Epithelial cell of prostate (primary cell): ENCODE measurements at regions not wholly inside any gene's neighbourhood (a gene's known extent, or its start where the extent isn't known, plus 50 kb on each side); places are given as distances from the start of the nearest gene placed in this dataset.
"Not testable (repeated sequence)": the region's sequence is repeated elsewhere in the genome, so short reads cannot be mapped to it uniquely, and the experiment has no call there.

Experiments
- DNase-seq: peaks from one replicate; pipeline ENCODE4 v3.0.0-alpha.2; 2011; ENCODE audit warnings: low read depth, low spot score
- H3K27ac ChIP-seq: fragments of 450-650 bp; 2 replicates; pipeline ENCODE4 v1.5.1; 2017; ENCODE audit warnings: mild to moderate bottlenecking

DNA sequence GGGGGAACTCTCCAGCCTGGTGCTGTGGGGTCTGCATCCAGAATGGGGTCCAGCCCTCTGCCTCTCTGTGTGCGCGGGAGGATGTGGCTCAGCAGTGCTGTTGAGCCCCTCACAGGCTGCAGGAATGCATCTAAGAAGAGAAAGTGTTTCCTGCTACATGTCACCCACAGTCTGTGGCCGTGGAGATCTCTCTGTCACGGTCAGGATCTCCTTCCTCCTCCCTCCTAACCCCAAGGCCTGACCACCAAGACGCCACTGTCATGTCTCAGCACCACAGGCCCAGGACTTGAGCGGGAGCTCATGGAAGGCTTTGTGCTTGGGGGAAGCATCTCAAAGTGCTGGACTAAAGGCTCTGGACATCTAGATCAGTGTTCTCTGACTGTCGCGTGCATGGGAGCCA is 90.1 kb downstream of the SREK1 start:
- H3K27ac ChIP-seq = no peak overlapping the region
- no peak for DNase-seq

DNA sequence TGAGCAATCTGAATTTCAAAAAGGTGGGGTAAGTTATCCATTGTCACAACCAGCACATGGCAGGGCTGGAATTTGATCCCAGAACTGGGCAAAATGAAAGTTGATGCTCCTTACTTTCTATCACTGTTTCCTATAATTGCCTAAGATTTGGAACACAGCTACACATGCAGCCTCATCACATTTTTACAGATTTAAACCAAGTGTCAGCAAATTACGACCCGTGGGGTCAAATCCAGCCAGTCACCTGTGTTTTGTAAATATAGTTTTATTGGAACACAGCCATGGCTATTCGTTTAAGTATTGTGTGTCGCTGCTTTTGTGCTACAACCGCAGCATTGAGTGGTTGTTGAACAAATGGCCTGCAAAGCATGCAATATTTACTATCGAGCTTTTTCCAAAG is 94.3 kb downstream of the SREK1 start:
- DNase-seq = no peak
- H3K27ac ChIP-seq = no peak overlapping the region

DNA sequence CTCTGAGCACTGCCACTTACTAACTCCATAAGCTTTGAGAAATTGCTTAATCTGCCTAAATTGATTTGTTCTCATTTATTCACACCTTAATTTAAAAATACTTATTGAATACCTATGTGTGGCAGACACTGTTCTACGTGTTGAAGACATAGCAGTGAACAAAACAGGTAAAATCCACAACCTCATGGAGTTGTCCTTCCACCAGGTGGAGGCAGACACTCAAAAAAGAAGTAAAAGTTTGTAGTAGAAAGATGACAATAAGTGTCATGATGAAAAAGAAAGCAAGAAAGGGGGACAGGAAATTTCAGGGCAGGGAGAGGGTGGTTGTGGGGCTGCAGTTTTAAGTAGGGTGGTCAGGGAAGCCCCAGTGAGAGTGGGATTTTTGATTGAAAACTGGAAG is 94.9 kb downstream of the SREK1 start:
- DNase-seq = no peak

DNA sequence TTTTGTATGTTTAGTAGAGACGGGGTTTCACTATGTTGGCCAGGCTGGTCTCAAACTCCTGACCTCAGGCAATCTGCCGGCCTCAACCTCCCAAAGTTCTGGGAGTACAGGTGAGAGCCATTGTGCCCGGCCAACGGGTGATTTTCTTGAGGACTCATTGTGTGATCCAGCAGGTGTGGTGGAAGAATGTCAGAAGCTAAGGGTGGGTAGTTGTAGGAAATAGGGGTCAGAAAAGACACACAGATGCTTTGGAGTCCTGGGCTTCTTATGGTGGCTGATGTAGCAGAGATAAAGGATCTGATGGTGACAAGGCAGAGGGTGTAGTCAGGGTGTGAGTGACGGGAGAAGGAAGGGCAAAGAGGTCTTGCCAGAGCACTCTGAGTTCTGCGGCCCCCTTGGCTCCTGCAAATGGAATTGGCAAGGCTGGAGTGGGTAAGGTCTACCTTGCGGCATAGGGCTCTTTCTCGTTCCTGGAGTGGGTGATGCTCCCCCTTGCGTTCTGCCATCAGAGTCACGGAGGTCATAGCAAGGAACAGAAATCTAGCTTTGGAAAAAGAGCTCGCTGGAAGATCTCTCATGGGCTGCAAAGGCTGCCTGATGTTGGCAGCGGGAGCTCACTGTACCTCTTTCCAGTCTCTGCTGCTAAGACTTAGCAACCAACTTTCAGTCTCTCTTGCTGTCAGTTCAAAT is 97.2 kb downstream of the SREK1 start:
- H3K27ac ChIP-seq = no peak overlapping the region
- no peak for DNase-seq

More for the DNA sequence above, 94.9 kb downstream of the SREK1 start:
- no peak overlapping the region for H3K27ac ChIP-seq

DNA sequence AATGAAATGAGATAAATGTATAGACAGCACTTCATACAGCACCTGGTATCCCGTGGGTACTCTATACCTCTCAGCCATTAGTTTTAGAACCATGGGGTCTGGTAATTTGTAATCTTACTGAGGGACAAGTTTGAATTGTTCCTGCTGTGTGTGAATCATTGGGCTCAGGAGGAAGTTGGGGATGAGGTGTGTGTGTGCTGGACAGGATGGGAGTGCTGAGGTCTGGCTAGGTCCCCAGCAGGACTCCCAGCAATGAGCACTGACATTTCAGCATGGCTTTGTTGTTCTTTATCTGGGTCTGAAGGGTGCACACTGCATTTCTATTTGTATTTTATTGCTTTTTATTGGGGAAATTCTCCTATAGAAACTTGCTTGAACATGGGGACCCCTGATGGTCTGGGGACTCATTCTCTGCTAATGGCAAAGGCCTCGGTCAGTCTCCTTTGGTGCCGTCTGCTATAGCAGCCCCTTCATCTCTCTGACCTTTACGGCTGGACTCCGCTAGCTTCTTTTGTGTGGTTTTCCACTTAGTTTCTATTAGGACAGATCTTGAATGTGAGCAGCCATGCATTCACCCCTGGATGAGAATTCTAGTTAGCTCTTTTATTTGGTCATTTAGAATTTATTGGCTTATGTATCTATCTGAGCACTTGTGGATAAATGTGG is 98.1 kb downstream of the SREK1 start:
- no peak overlapping the region for H3K27ac ChIP-seq
- no peak for DNase-seq

DNA sequence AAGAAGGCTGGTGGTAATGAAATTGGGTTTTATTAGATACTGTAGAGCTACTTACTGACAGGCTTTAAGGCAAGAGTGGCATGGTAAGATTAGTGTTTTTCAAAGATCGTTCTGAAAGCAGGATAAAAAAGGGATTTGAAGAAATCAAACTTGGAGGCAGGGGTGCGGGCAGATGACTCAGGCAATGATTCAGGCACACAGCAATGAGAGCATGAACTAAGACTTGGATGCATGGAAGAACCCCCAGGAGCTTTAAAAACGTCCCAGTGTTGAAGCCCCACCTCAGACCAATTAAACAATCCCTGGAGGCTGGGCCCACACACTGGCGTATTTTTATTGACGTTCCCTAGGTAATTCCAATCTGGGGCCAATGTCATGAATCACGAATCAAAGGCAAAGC is 102.5 kb downstream of the SREK1 start:
- DNase-seq = no peak
- H3K27ac ChIP-seq = no peak overlapping the region

DNA sequence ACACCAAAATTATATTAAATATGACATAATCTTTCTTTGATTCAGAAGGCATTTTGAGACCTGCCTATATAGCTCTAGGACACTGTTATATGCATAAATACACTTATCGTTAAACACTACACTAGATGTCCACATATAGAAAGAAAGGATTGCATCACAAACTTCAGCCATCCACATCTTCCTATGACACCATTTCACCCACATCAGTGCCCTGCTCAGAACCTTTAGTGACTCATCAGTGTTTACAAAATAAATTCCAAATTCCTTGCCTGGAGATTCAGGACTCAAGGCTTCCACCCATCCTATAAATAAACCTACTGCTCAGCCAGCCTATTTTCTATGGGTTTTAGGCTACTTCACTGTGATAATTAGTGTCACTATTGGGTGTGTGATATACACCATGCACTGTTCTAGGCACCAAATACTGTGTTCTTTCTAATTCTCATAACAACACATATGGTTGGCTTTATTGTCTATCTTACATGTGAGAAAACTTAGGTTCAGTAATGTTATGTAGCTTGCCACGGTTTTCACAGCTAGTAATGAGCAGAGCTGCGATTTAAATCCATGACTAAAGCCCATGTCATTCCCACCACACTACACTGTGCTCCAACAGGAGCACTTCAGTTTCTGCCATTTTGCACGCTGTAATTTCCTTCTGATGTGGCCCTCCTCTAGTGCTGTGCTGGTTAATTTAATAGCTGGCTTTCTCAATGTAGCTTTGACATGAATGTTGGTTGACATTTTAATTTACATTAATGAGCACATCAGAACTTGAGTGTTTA is 103.3 kb downstream of the SREK1 start:
- peak; percentile 51 for DNase-seq

DNA sequence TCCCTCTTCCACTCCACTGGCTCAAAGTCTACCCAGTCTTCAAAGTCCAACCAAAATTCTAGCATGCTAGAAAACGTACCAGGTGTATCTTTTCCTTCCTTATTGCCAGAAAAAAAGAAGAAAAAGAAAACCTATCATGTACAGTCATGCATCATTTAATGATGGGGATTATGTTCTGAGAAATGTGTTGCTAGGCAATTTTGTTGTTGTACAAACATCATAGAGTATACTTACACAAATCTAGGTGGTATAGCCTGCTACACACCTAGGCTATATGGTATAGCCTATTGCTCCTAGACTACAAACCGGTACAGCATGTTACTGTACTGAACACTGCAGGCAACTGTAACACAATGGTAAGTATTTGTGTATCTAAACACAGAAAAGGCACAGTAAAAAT is 104.8 kb downstream of the SREK1 start:
- no peak overlapping the region for H3K27ac ChIP-seq
- no peak for DNase-seq

More for the DNA sequence above, 103.3 kb downstream of the SREK1 start:
- no peak overlapping the region for H3K27ac ChIP-seq

DNA sequence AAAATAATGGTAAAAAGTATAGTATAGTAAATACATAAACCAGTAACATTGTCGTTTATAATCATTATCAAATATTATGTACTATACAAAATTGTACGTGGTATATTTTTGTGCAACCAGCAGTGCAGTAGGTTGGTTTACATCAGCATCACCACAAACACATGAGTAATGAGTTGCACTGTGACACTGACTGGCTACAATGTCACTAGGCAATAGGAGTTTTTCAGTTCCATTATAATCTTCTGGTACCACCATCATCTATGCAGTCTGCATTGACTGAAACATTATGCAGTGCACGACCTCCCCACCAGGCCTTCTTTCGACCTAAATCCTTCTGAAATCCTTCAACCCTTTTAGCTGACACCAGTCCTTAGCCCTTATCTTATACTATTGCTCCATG is 105.8 kb downstream of the SREK1 start:
- no peak for DNase-seq

DNA sequence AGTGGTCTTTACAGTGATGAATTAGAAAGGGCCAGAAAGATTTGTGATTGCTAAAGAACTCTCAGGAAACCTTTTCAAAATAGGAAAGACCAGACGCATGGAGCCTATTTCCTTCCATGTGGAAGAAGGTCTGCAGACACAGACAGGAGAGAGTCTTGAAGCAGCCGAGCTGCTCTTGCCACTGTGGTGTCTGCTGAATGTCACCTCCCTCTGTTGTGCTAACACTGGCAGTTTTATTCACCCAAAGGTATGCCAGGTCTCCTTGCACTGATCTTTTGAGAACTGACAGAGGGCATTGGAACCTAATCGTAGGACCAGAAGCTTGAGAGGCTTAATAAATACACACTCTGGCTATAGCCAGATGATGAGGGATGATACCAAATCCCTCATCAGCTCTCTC is 108.7 kb downstream of the SREK1 start:
- H3K27ac ChIP-seq = no peak overlapping the region
- no peak for DNase-seq

More for the DNA sequence above, 105.8 kb downstream of the SREK1 start:
- no peak overlapping the region for H3K27ac ChIP-seq

DNA sequence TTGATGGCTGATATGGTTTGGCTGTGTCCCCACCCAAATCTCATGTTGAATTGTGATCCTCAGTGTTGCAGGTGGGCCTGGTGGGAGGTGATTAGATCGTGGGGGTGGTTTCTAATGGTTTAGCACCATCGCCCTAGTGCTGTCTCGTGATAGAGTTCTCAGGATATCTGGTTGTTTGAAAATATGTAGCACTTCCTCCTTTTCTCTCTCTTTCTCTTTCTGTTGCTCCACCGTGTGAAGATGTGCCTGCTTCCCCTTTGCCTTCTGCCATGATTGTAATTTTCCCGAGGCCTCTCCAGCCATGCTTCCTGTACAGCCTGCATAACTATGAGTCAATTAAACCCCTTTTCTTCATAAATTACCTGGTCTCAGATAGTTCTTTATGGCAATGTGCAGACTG is 111.6 kb downstream of the SREK1 start:
- no peak overlapping the region for H3K27ac ChIP-seq
- no peak for DNase-seq

DNA sequence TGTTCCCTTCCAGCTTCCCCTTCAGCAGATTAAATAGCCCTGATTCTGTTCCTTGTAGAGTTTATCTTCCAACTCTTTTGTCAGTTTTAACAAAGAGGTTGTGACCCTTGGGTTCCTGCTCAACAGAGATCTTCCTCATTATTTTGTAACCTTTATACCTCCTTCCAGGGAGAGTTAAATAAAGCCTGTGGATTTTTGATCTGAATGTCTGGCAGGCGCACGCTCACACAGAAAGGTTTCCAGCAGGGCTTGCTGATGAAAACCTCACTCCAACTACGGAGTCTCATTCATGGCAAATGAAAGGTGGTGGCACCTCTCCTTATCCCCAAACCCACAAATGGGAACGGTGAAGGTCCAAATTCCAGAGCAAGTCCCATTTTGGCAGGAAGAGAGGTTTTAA is 129.0 kb downstream of the SREK1 start:
- no peak for DNase-seq
- H3K27ac ChIP-seq = no peak overlapping the region

DNA sequence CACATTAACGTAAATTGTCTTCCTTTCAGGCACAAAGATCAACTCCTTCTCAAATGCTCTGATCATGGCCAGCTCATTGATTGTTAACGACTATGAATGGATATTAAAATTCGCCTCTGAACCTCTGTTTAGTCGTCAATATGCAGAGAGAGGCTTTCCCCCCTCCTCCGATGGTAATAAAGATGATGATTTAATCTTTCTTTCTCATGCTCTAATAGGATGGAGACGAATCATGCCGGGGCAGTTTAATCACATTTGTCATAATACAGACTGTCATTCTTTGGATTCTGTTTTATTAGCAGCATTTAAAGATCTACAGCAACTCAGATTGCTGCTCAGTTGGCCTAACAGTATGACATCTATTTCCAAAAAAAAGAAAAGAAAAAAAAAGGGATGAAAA is 132.9 kb downstream of the SREK1 start:
- no peak for DNase-seq
- H3K27ac ChIP-seq = no peak overlapping the region

DNA sequence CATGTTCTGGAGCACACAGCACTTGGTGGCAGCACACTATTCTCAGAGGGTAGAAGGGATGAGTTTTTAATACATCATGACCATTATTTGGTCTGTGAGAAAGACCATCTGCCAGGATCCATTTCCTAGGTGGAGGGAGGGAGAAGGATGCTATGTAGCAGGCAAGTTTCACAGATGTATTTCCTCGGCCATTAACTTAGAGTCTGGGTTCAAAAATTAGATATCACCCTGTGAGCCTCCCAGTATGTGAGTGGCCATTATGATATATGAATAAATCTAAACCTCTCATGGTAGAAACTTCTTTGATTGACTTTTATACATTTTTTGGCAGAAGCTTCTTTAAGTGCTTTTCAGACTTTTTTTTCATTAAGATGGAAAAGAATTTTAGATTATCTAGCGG is 133.9 kb downstream of the SREK1 start:
- no peak overlapping the region for H3K27ac ChIP-seq
- DNase-seq = no peak

DNA sequence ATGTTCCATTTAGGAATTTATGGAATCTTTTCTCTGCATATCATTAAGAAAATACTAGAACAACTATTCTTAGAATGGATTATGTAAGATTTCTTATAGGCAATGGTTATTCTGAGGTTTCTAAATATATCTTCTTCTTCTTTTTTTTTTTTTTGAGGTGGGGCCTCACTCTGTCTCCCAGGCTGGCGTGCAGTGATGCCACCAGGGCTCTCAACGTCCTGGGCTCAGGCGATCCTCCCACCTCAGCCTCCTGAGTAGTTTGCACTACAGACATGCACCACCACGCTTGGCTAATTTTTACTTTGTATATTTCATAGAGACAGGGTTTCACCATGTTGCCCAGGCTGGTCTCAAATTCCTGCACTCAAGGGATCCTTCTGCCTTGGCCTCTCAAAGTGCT is 137.2 kb downstream of the SREK1 start:
- H3K27ac ChIP-seq = no peak overlapping the region
- no peak for DNase-seq

DNA sequence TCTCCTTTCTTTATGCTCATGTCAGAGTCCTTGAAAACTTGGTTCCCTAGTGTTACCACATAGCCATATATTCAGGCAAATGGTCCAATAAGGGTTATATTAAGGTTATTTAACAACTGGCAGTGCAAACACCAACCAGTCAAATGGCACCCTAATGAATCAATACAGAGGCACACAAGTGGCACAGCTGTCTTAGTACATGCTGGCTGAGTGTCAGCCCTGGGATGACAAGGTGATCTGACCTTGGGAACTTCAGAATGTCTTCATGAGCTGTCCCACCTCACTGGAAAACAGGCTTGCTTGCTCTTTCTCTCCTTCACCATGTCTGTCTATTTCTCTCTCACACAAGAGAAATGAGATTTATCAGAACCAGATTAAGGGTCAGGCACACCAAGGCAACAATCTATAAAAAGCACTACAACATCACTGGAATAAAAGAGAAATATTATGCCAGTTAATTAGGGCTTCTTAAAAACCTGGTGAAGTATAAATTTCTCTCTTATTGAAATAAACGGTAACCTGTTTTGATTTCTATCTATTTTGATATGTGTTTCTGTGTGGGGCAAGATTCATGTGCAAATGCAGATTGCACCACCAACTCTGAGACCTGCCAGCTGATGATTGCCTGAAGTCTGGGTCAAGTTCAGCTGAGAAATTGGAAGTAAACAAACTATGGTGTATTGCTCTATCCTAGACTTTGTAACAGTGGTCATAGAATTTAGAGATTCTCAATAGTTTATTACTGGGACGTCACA is 140.7 kb downstream of the SREK1 start:
- H3K27ac ChIP-seq = no peak overlapping the region
- no peak for DNase-seq

DNA sequence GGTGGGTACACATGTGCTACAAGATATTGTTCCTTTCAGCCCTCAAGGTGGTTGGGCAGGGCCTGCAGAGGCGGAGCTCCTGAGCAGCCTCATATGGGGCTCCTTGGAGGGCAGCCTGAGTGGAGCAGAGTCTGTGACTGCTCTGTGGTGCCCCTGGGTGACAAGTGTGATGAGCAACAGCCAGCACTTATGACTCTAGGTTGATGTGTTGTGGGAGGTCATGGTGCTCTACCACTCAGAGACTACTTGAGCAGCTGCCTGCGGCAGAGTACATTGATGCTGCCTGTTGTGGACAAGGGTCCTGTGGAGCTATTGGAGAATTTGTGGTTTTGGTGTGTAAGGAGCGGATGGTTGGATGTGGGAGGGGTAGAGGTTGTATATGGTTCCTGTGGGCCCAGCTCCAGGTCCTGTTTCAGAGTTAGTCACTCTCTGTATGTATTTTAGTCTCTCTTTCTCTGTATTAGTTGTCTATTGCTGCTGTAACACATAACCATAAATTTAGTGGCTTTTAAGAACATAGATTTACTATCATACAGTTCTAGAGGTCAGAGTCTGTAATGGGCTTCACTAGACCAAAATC is 141.3 kb downstream of the SREK1 start:
- no peak overlapping the region for H3K27ac ChIP-seq

DNA sequence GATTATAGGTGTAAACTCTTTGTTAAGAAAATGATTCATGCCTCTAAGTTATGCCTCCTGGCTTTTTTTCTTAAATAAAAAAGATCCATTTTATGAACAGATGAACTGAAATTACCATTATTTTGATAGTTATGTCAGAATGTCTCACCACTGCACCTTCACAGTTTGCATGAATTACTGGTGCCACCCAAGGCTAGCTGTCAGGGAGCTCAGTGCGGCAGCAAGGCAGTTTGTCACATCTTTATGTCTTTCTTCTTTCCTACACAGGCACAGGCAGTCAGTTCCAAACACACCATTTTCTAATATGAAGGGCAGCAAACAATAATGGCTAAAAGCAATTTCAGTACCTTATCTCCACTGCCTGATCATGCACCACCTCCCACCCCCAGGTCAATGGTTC is 147.7 kb downstream of the SREK1 start:
- no peak for DNase-seq
- H3K27ac ChIP-seq = no peak overlapping the region

More for the DNA sequence above, 141.3 kb downstream of the SREK1 start:
- DNase-seq = no peak

DNA sequence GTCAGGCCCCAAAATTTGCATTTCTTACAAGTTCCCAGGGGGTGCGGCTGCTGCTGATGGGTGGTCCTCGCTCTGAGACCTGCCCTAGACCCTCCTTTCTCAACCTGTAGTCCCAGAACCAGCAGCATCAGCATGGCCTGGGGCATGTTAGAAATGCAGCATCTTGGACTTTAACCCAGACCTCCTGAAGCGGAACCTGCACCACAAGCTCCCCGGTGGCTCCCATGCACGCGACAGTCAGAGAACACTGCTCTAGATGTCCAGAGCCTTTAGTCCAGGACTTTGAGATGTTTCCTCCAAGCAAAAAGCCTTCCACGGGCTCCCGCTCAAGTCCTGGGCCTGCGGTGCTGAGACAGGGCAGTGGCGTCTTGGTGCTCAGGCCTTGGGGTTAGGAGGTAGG is 149.8 kb downstream of the SREK1 start:
- H3K27ac ChIP-seq, DNase-seq: not testable (repeated sequence)

DNA sequence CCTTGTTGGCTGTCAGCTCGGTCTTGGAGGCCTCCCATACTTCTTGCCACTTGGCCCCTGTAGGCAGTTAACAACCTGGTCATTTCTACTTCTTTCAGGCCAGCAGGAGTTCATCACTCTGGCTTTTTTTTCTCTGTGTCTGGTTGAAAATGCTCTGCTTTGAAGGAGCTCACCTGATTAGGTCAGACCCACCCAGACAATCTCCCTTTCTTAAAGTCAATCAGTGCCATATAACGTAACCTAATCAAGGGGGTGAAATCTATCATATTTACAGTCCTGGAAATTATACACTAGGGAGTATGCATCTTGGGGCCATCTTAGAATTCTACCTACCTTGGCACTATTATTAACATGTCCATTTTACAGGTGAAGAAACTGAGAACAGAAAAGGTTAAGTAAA is 155.4 kb downstream of the SREK1 start:
- H3K27ac ChIP-seq = no peak overlapping the region
- DNase-seq = no peak
